HG03571 (cell line): ENCODE measurements at regions not wholly inside any gene's neighbourhood (a gene's known extent, or its start where the extent isn't known, plus 50 kb on each side); places are given as distances from the start of the nearest gene placed in this dataset.
"Not testable (repeated sequence)": the region's sequence is repeated elsewhere in the genome, so short reads cannot be mapped to it uniquely, and the experiment has no call there.

Experiments used
- ATAC-seq: cut with Tn5 transposase; IDR thresholded peaks from one replicate; pipeline ENCODE4 v1.9.1; 2021; ENCODE audit not compliant: unreplicated experiment

DNA sequence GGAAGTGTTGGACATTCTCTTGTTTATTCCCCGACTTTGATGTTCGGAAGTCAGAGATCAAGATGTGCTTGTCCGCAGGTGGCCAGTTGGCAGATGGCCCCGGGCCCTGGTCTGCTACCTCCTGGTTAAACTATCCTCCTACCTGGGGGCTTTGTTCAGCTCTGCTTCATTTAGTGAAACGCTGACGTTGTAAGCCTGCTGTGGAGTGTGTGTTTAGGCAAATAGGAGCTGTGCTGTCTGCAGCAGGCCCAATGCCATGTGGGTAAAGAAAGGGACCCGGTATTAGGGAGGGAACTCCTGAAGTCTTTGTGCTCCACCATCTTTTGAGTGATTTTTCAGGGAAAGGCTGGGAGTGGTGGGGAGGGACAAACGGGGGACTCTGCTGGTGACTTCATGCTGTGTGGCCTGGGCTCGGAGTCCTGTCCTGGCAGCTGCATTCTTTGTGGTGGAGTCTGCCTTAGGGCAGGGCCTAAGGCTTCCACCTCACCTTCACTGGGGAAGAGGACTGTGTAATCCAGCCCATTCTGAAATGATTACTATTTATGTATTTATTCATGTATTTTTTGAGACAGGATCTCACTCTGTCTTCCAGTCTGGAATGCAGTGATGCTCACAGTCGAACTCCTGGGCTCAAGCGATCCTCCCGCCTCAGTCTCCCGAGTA, 171.1 kb upstream of the KLF6 start:
- no peak for ATAC-seq

DNA sequence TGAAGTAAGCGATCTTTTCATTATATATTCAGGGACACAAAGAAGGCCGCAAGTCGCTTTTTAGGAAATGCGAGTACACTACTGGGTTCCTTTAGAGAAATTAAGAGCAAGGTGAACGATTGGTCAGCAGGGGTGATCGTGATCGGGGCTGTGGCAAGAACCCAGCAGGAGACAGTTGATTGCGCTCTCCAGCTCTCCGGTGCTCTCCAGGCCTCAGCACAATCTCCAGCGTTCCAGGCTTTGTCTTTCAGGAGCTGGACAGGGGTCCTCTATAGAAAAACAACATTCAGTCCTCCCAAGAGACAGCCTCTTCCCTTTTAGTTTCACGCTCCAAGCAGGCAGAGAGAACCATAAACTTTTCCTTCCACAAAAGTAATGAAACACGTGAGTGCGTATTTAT, 170.5 kb upstream of the KLF6 start:
- no peak for ATAC-seq

DNA sequence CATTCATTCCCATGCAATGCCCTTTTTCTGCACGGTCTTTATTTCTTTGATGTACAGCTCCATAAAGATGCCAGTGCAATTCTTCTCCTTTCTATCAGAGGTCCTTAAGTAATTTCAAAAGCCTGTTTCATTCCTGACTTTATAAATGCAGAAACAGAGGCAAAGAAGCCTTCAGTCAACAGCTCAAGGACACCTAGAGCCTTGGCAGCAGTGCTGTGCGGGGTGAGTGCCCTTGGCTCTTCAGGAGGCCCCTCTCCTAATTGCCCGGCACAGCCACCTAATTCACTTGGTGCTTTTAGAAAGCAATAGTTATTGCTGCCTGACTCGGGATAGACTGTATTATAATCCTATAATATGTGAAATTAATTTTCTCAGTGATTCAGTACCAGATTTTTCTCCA, 169.6 kb upstream of the KLF6 start:
- ATAC-seq = no peak

DNA sequence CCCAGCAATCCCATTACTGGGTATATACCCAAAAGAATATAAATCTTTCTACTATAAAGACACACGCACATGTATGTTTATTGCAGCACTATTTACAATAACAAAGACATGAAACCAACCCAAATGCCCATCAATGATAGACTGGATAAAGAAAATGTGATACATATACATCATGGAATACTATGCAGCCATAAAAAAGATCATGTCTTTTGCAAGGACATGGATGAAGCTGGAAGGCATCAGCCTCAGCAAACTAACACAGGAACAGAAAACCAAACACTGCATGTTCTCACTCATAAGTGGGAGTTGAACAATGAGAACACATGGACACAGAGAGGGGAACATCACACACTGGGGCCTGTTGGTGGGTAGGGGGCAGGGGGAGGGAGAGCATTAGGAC, 169.0 kb upstream of the KLF6 start:
- not testable (repeated sequence) for ATAC-seq

DNA sequence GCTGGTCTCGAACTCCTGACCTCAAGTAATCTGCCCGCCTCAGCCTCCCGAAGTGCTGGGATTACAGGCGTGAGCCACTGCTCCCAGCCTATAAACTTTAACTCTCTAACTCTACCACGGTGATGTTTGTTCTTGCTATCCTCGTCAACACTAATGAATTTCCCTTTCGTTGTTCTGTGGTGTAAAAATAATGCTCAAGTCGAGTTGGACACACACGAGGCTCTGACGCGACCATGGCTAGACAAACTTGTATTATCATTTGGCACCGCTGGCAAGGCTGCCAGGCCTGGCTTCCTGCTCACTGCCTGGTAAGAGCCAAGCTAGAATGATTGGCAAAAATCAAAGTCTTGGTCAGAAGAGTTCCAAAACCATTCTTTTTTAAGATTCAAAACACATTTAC, 167.0 kb upstream of the KLF6 start:
- no peak for ATAC-seq

DNA sequence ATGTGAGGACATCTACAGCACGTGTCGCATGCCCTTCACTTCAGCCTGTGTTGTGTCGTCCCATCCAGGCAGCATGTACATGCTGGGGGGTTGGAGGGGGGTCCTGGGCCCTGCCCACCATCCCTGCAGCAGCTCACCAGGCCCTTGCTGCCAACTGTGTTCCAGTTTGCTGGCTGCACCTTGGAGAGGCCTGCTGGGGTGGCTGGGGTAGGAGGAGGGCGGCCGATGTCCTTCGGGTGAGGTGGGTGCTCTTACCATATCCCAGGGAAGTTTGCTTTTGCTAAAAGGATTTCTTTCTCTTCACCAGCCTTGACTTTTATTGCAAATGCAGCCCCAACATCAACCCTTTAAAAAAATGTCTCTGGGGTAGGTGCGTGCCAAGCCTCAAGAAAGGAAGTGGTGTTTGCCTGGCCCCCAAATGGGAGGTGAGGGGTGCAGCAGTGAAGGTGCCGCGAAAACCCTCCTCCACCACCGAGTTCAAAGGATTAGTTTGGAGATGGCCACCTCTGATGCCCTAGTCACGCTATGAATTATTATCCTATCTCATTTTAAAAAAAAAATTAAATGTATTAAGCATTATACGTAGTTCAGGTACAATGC, 165.8 kb upstream of the KLF6 start:
- ATAC-seq = no peak

DNA sequence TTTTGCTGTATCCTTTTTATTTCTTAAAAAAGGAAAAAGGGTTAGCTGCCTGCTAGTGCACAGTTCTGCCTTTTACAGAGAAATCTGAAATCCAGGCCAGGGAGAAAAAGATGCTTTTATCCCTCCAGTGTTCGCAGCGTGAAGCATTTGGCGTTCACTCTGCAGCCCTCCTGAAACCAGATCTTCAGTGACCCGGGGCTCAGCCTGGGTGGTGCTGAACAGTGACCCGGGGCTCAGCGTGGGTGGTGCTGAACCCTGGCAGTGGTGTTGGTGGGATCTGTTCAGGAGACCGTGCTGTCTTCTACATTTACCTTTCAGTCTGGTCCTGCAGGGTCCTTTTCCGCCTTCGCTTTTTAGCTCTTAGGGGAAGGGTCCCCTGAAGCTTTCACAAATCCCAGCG, 164.7 kb upstream of the KLF6 start:
- ATAC-seq = no peak

DNA sequence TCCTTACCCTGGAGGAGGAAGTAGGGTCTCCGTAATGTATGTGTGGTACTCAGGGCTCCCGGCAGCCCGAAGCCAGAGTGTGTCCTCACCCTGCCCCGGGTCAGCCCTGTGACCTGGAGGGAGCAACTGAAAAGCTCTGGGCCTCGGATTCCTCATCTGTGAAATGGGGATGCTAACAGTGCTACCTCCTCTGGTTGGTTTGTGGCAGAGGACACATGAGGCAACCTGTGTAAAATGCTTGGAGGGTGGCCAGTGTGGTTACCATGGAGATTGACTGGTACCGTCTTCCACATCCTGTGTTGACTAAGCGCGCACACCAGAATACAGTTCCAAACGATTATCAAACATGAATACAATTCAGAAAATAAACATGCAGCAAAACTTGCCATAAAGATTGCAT, 163.8 kb upstream of the KLF6 start:
- no peak for ATAC-seq

DNA sequence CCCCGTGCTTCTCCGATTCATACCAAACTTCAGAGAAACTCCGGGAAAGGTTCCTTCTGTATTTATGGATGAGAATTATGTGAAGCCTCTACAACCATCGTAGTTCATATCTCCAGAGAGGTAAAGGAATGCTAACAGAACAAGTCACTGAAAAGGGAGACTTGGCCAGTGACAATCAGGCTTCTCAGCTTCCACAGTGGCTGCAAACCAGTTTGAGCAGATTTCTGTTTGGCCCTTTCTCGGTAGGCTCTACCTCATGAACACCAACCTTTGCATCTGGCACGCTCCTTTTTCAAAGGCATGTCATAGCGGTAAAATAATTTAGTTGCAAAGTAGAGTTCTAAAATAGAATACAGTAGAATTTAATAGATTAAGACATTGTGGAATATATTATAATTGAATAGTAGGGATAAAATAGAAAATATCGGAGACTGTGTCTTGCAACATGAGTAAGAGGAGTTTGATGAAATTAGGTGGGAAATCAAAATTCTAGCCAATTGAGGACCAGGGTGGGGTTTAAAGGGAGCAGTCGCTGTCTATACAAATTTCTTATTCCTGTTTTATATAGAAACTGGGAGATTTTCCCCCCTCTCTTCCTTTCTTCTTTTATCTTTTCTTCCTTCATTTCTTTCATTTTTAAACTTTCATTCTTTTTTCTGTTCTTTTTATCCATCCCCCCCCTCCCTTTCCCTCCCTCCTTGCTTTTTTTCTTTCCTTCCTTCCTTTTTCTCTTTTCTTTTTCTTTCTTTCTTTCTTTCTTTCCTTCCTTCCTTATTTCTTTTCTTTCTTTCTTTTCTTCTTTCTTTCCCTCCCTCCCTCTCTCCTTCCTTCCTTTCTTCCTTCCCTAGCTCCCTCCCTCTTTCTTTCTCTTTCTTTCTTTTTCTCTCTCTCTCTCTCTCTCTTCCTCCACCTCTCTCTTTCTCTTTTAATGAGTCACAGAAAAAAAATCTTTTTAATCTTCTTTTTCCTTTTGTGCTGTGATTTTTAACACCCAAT, 161.5 kb upstream of the KLF6 start:
- ATAC-seq = no peak

DNA sequence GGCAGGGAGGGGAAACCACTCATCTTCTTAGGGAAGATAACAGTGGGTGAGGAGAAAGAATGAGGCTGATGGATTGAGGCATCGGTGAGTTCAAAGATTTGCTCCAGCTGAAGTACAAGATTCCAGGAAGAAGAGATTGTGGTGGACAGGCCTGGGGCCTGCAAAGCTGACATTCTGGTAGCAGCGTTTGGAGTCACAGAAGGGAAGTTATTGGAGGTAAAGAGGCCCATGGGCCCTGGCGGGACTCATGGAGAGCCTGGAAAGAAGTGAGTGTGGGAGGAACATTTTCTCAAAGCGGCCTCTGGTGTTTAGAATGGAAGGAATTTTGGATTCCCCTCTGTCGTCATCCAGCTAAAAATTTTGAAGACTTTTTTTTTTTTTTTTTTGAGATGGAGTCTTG, 160.0 kb upstream of the KLF6 start:
- ATAC-seq = no peak

DNA sequence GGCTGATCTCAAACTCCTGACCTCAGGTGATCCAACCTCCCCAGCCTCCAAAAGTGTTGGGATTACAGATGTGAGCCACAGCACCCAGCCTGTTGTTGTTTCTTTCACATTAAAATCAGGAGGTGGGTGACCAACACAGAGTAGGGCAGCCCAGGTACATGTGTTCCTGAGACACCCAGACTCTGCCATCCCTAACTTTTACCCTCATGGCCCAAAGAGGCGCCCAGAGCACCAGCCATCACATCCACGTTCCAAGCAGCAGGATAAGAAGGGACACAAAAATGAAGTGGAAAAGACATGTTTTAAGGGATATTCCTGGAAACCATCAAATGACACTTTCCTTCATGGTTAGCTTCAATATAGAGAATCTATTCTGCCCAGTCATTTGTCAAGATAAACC, 159.6 kb upstream of the KLF6 start:
- no peak for ATAC-seq

DNA sequence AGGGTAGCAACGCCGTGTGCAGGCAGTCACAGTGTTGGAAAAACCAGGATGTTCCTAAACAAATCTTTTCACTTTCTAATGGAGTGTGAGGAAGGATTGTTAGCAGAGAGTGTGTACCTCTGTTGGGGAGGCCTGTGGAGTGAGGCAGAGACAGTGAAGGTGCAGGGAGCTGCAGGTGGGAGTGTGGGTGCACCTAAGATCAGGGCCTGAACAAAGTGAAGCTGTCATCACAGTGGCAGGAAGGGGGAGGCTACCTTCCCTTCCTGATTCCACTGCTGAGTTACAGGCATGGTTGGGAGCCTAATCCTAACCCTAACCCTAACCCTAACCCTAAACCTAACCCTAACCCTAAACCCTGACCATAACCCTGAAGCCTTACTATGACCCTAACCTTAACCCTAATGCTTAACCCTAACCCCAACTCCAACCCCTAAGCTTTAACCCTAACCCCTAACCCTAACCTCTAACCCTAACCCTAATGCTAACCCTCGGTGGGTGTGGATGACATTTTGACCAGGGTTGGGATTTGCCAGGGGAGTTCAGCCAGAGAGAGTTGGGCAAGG, 158.8 kb upstream of the KLF6 start:
- no peak for ATAC-seq

DNA sequence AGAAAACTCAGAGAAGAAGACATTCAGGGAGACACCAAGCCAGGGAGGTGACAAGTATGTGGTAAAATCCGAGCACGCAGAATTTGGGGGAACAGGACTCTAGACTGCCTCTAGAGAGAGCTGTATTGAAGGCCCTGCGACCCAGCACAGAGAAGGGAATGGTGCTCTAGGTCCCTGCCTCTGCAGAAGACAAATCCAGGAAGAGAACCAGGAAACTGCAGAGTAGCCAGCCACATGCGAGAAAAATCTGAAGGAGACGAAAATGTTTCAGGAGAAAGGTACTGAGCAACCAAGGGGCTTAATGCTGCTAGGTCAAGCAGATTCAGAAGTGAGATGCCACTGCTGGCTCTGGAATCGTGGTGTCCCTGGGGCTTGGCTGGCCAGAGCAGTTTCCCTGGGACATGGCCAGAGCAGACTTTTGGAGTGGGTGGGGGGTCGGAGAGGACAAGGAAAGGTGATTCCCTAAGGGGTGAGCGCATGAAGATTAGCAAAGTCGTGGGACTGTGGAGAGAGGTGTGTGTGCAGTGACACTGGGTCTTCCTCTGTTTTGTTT, 158.0 kb upstream of the KLF6 start:
- no peak for ATAC-seq

DNA sequence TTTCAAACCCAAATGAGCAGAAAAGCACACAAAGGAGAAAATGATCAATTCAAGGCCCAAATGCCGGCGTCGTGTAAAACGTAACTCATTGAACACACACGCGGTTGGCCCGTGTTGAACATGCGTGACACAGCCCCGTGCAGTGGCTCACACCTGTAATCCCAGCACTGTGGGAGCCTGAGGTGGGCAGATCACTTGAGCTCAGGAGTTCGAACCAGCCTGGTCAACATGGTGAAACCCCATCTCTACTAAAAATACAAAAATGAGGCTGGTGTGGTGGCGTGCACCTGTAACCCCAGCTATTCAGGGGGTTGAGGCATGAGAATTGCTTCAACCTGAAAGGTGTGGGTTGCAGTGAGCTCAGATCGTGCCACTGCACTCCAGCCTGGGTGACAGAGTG, 156.7 kb upstream of the KLF6 start:
- no peak for ATAC-seq

DNA sequence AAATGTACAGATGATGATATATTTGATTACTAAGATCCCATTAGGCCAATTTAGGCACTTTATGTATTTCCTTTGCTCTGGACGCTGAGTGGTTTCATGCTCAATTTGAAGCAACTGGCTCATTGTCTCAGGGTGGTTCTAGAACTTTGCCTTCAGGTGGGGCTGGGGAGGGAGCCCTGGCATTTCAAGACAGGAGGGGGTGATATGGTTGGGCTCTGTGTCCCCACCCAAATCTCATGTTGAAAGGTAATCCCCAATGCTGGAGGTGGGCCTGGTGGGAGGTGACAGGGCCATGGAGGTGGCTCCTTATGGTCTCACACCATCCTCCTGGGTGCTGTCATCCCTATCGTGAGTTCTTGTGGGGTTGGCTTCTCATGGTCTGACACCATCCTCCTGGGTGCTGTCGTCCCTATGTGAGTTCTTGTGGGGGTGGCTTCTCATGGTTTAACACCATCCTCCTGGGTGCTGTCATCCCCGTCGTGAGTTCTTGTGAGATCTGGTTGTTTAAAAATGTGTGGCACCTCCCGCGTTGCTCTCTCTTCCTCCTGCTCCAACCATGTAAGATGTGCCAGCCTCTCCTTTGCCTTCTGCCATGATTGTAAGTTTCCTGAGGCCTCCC, 151.5 kb upstream of the KLF6 start:
- ATAC-seq = no peak

DNA sequence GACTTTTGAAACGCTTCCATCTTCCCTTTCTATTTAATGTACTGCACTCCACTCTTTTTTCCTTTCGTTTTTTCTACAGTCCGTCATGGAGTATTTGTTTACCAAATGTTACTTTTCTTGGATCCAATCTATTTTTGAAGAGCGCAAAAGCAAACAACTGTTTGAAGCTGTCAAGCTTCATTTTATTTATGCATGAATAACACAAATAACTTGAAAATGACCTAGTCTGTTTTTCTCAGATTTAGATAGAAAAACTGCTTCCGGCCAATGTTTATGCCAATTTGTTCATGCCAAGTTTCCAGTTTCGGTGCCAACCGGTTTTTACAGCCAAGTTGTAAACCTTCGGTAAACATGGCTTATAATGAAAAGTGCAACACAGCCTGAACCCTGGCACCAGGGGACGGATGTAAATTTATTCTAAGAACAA, 150.9 kb upstream of the KLF6 start:
- ATAC-seq = no peak

DNA sequence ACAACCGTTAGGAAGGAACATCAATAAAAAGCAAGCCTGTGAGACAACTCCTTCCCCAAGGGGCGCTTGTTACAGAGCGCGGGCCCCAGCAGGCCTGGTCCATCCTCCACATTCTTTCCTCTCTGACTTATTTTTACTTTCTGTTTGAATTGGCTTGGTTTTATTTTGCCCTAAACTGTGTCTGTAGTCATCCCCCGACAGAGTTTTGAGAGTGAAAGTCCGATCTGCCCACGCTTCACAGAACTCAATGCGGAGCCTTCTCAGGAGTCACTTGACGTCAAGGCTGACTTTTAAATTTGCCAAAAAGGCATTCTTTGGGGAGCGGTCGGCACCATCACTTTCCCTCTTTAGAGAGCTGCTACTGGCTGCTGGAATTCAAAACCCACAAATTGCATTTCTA, 150.1 kb upstream of the KLF6 start:
- peak; percentile 93 for ATAC-seq

DNA sequence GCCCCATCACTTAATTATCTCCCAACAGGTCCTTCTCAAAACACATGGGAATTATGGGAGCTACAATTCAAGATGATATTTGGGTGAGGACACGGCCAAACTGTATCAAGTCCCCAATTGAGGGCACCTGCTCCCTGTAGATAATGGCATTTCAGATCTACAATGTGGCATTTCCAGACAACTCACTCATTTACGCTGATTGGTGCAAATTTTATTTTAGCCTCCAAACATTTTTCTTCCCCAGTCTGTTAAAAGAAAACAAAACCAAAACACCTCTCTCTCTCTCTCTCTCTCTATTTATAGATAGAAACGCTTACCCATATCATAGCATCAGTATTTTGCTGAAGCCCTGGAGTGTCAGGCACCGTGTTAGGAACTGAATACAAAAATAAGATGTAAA, 148.7 kb upstream of the KLF6 start:
- no peak for ATAC-seq

DNA sequence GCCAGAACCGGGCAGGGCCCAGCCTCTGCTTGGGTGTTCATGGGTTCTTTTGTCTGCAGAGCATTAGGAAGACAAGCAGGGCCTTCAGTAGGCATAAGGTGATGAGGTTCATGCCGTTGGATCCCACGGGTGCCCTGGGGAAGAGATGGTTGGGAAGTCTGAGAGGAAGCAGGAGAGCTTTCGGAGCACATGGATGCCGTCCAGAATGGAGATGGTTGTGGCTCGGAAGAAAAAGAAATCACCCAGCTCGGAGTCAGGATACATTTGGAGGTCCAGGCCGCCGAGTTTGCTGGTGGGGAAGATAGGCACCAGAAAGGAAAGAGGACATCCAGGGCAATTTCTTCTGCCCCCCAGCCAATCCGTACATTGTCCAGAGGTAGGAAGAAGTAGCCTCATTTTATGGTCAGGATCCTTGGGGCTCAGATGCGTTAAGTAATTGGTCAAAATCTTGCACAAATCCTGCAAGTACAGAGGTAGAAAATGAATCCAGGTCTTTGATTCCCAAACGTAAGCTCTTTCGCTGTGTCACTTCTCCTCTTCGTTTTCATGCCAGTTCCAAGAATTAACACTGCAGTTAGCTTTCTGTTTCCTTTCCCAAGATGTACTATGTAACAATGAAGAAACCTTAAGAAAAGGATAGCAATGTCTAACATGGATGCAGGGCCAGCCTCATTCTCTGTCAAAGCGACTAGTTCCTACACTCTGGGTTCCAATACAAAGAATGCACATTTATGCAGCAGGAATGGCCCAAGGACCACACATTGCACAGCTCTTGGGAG, 147.8 kb upstream of the KLF6 start:
- ATAC-seq = no peak

DNA sequence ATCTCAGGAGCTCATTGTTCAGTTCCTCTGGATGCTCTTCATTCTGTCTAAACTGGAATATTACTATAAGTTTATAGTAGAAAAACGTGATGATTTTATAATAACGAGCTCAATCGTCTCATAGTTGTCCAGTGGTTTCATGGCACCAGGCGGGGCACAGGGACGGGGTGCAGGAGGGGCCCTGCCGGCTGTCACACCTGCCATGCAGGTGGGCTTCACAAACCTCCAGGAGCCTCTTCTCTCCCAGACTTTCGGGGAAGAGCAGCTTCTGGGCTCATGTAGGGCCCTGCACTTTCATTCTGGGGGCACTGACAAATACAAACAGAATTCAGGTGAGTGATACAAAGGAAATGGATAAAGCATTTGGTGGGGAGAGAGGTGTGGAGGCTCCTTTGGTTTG, 146.9 kb upstream of the KLF6 start:
- ATAC-seq = no peak
